HFFc6 (cell line): ENCODE measurements at regions not wholly inside any gene's neighbourhood (a gene's known extent, or its start where the extent isn't known, plus 50 kb on each side); places are given as distances from the start of the nearest gene placed in this dataset.

Experiments
- DNase-seq: peaks from one replicate; pipeline ENCODE4 v3.0.0-alpha.2; 2018
- H3K27ac Mint-ChIP-seq: 2 replicates; pipeline ENCODE4 v1.8.0; 2020; ENCODE audit warnings: mild to moderate bottlenecking, mixed read lengths
- H3K27me3 Mint-ChIP-seq: 2 replicates; pipeline ENCODE4 v1.8.0; 2021; ENCODE audit warnings: mild to moderate bottlenecking, moderate library complexity, mixed read lengths; ENCODE audit not compliant: insufficient read depth
- H3K36me3 Mint-ChIP-seq: 2 replicates; pipeline ENCODE4 v1.8.0; 2021; ENCODE audit warnings: low read depth, mixed read lengths
- H3K4me1 Mint-ChIP-seq: 2 replicates; pipeline ENCODE4 v1.8.0; 2020; ENCODE audit warnings: low read depth, mixed read lengths
- H3K4me3 Mint-ChIP-seq: 2 replicates; pipeline ENCODE4 v1.8.0; 2020; ENCODE audit warnings: mild to moderate bottlenecking, moderate library complexity, mixed read lengths
- H3K9me3 Mint-ChIP-seq: 2 replicates; pipeline ENCODE4 v1.8.0; 2020; ENCODE audit warnings: mild to moderate bottlenecking, mixed read lengths
- TF ChIP-seq, protein P1 (sequence below): fragments of 200-600 bp; sonication (generic); IDR thresholded peaks from 2 replicates; pipeline ENCODE4 v1.5.0; 2021; ENCODE audit warnings: antibody characterized with exemption, mild to moderate bottlenecking

DNA sequence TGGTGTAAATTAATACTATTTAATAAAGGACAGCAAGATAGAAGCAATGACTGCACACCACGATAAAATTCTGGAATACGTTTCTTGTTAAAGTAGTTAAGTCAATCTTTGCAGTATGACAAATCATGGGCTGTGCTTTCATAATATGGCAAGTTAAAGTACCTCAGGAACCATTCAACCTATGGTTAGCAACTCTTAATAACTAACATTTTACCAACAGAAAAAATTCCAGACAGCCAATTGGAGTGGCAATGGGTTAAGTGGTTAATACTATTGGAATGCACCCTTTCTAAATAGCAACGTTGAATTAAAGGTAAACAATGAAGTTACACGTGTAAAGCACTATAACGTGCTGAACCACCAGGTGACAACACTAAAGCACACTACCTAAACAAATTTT lies 72.4 kb upstream of the ZCCHC13 start:
- Mint-ChIP-seq H3K9me3 (no peaks in the 10 kb centered on the region), H3K27me3 (no peaks in the 10 kb centered on the region), H3K36me3 (no peaks in the 10 kb centered on the region; the same call in 1 of the 2 replicates), H3K4me3 (no peak overlapping the region), H3K27ac (no peak overlapping the region), H3K4me1 (0 out of 2 replicates have a peak, but pooled peaks cover 6% of the 10 kb centered on the region)
- TF ChIP-seq, protein P1, sequence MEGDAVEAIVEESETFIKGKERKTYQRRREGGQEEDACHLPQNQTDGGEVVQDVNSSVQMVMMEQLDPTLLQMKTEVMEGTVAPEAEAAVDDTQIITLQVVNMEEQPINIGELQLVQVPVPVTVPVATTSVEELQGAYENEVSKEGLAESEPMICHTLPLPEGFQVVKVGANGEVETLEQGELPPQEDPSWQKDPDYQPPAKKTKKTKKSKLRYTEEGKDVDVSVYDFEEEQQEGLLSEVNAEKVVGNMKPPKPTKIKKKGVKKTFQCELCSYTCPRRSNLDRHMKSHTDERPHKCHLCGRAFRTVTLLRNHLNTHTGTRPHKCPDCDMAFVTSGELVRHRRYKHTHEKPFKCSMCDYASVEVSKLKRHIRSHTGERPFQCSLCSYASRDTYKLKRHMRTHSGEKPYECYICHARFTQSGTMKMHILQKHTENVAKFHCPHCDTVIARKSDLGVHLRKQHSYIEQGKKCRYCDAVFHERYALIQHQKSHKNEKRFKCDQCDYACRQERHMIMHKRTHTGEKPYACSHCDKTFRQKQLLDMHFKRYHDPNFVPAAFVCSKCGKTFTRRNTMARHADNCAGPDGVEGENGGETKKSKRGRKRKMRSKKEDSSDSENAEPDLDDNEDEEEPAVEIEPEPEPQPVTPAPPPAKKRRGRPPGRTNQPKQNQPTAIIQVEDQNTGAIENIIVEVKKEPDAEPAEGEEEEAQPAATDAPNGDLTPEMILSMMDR = no peak
- no peak for DNase-seq

DNA sequence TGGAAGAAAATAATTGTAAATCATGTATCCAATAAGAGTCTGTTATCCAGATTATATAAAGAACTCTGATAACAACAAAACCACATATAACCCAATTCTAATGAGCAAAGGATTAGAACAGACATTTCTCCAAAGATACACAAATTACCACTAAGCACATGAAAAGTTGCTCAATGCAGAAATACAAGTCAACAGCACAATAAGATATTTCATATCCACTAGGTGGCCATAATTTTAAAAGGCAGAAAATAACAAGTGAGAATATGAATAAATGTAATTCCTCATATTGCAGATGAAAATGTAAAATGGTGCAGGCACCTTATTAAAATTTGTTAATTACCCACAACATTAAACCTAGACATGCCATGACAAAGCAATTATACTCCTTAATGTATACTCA lies 73.9 kb upstream of the ZCCHC13 start:
- TF ChIP-seq, protein P1 = peak; percentile 52
- Mint-ChIP-seq H3K36me3 (no peaks in the 10 kb centered on the region; the same call in 1 of the 2 replicates), H3K4me1 (0 out of 2 replicates have a peak, but pooled peaks cover 6% of the 10 kb centered on the region), H3K27ac (no peak overlapping the region), H3K27me3 (no peaks in the 10 kb centered on the region; the same call in 1 of the 2 replicates), H3K9me3 (no peaks in the 10 kb centered on the region), H3K4me3 (no peak overlapping the region)
- no peak for DNase-seq

DNA sequence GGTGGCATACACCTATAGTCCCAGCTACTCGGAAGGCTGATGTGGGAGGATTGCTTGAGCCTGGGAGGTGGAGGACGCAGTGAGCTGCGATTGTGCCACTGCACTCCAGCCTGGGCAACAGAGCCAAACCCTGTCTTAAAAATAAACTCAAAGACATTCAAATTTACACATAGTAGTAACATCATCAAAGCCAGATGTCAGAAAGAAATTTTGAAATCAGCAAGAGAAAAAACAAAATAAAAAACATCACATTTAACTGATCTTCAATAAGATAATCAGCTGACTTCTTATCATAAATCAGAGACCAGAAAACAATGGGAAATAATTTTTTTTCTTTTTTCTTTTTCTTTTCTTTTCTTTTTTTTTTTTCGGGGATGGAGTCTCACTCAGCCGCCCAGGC lies 78.9 kb upstream of the ZCCHC13 start:
- TF ChIP-seq, protein P1 = no peak
- peaks cover 19% of the 10 kb centered on the region for H3K36me3 Mint-ChIP-seq
- no peak for DNase-seq
- no peaks in the 10 kb centered on the region for H3K9me3 Mint-ChIP-seq
- no peak overlapping the region for H3K4me3 Mint-ChIP-seq
- no peaks in the 10 kb centered on the region for H3K4me1 Mint-ChIP-seq
- H3K27me3 Mint-ChIP-seq = peaks cover 1% of the 10 kb centered on the region
- H3K27ac Mint-ChIP-seq = no peak overlapping the region

DNA sequence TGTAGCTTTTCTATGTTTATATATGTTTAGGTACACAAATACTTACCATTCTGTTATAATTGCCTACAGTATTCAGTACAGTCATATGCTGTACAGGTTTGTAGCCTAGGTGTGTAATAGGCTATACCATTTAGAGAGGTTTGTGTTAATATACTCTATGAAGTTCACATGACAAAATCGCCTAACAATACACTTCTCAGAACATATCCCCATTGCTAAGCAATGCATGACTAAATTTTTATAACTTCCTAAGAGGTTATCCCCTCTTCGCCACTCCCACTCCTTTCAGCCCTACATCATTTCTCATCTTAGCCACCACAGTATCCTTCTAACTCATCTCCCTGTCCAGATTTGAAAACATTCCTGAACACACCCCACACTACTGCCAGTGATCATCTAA lies 83.7 kb upstream of the ZCCHC13 start:
- DNase-seq = no peak
- Mint-ChIP-seq H3K27me3 (peaks cover 1% of the 10 kb centered on the region), H3K4me1 (no peaks in the 10 kb centered on the region), H3K9me3 (no peaks in the 10 kb centered on the region), H3K4me3 (no peak overlapping the region), H3K27ac (no peak overlapping the region), H3K36me3 (peaks cover 25% of the 10 kb centered on the region)
- TF ChIP-seq, protein P1 = no peak

DNA sequence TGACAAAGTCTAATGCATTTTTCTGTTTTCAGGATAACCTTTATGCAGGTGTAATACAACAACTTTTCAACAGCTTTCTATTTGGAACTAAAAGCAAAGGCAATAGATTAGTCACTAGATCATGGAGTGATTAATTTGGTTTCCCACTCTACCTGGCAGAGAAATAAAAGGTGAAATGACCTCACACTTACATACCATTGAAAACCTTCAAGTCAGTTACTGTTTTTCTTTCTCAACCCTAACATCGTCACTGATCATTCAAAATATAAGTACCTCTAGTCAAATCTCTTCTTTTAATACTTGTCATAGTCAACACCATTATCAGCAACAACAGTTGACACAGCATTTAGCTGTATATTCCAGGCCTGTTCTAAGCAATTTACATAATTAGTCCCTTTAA lies 85.1 kb upstream of the ZCCHC13 start:
- Mint-ChIP-seq H3K27me3 (peaks cover 1% of the 10 kb centered on the region), H3K4me1 (no peaks in the 10 kb centered on the region), H3K9me3 (no peaks in the 10 kb centered on the region), H3K36me3 (peaks cover 25% of the 10 kb centered on the region), H3K4me3 (no peak overlapping the region), H3K27ac (no peak overlapping the region)
- no peak for DNase-seq
- TF ChIP-seq, protein P1 = no peak

DNA sequence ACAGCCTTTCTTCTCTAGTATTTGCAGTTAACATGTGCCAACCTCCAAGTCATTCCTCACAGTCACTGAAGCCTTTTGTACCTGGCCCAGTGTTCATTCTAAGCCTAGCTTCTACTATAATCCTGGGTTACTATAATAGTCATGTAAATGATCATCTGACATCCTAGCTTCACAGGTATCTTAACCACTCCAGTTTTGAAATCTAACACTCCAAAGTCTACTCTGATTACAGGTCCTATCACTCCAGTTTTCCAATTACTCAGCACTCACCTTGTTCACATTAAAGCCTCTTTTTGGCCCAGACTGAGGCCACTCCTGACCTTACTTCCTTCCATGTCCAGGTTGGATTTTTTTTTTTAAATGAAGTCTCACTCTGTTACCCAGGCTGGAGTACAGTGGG lies 87.6 kb upstream of the ZCCHC13 start:
- no peak for DNase-seq
- no peak overlapping the region for H3K27ac Mint-ChIP-seq
- TF ChIP-seq, protein P1 = no peak
- peaks cover 1% of the 10 kb centered on the region for H3K27me3 Mint-ChIP-seq
- peaks cover 15% of the 10 kb centered on the region for H3K36me3 Mint-ChIP-seq
- H3K4me1 Mint-ChIP-seq = no peaks in the 10 kb centered on the region
- no peaks in the 10 kb centered on the region for H3K9me3 Mint-ChIP-seq
- H3K4me3 Mint-ChIP-seq = no peak overlapping the region
